Common myeloid progenitor, CD34-positive (primary cell): ENCODE measurements at regions not wholly inside any gene's neighbourhood (a gene's known extent, or its start where the extent isn't known, plus 50 kb on each side); places are given as distances from the start of the nearest gene placed in this dataset.
"Not testable (repeated sequence)": the region's sequence is repeated elsewhere in the genome, so short reads cannot be mapped to it uniquely, and the experiment has no call there.

Experiments
- CTCF ChIA-PET: fragments of 350-600 bp; sonication (Branson Sonifier 250); formaldehyde crosslinking; loops from one replicate; lab custom pipeline; 2021; ENCODE audit warnings: antibody characterized with exemption; lab: Charles Lee
- POLR2A ChIA-PET: fragments of 350-600 bp; sonication (Branson Sonifier 250); formaldehyde crosslinking; loops from one replicate; lab custom pipeline; 2021; ENCODE audit warnings: antibody characterized with exemption; lab: Charles Lee
- DNase-seq, 3 donors: peaks; one replicate each; pipeline versions ENCODE4 v3.0.0 to v3.0.0-alpha.2; 2013
- H3K27ac ChIP-seq, 2 experiments: 1 replicate in 1 of 2; 2 replicates in 1 of 2; pipeline ENCODE4 v1.7.0; 2013; ENCODE audit warnings: inconsistent platforms in 2 of 2, low read length in 2 of 2, mild to moderate bottlenecking in 2 of 2, low read depth in 1 of 2, moderate library complexity in 1 of 2; ENCODE audit not compliant: severe bottlenecking in 2 of 2, insufficient read depth in 1 of 2, poor library complexity in 1 of 2
- H3K27me3 ChIP-seq, 5 experiments: replicated peaks in 2 of 5; 1 replicate in 3 of 5; 2 replicates in 2 of 5; pipeline versions ENCODE4 v1.6.1 to v1.7.0; 2013; ENCODE audit warnings: low read length in 4 of 5, mild to moderate bottlenecking in 2 of 5, moderate library complexity in 2 of 5, inconsistent platforms in 1 of 5; ENCODE audit not compliant: insufficient read depth in 5 of 5, control insufficient read depth in 4 of 5
- H3K36me3 ChIP-seq, 4 experiments: 1 replicate in 2 of 4; 2 replicates in 2 of 4; pipeline versions ENCODE4 v1.6.1 to v1.7.0; 2013; ENCODE audit warnings: low read length in 3 of 4, control low read depth in 1 of 4, mild to moderate bottlenecking in 1 of 4; ENCODE audit not compliant: control insufficient read depth in 4 of 4, insufficient read depth in 4 of 4
- H3K4me1 ChIP-seq, 4 experiments: 1 replicate in 3 of 4; 2 replicates in 1 of 4; pipeline versions ENCODE4 v1.6.1 to v1.7.1; 2013; ENCODE audit warnings: low read length in 3 of 4, mild to moderate bottlenecking in 3 of 4, control low read depth in 1 of 4, inconsistent platforms in 1 of 4, moderate library complexity in 1 of 4; ENCODE audit not compliant: control insufficient read depth in 4 of 4, insufficient read depth in 4 of 4; ENCODE audit errors: control extremely low read depth in 1 of 4
- H3K4me3 ChIP-seq, 7 experiments: 1 replicate in 4 of 7; 2 replicates in 3 of 7; pipeline versions ENCODE4 v1.5.1 to v1.7.0; 2013; ENCODE audit warnings: mild to moderate bottlenecking in 7 of 7, low read length in 6 of 7, moderate library complexity in 6 of 7, inconsistent platforms in 2 of 7, low read depth in 2 of 7, control low read depth in 1 of 7; ENCODE audit not compliant: insufficient read depth in 4 of 7, control insufficient read depth in 1 of 7; ENCODE audit errors: extremely low read depth in 1 of 7
- H3K9me3 ChIP-seq, 5 experiments: 1 replicate in 4 of 5; 2 replicates in 1 of 5; pipeline versions ENCODE4 v1.6.1 to v1.7.1; 2013; ENCODE audit warnings: low read length in 4 of 5, mild to moderate bottlenecking in 2 of 5, inconsistent platforms in 1 of 5, low read depth in 1 of 5, moderate library complexity in 1 of 5; ENCODE audit not compliant: control insufficient read depth in 4 of 5, insufficient read depth in 2 of 5; ENCODE audit errors: control extremely low read depth in 1 of 5
- WGBS: methylation state at CpG from one replicate; pipeline ENCODE4 v1.1.5; 2013; ENCODE audit not compliant: insufficient coverage; 5-methylcytosine and 5-hydroxymethylcytosine counted together

DNA sequence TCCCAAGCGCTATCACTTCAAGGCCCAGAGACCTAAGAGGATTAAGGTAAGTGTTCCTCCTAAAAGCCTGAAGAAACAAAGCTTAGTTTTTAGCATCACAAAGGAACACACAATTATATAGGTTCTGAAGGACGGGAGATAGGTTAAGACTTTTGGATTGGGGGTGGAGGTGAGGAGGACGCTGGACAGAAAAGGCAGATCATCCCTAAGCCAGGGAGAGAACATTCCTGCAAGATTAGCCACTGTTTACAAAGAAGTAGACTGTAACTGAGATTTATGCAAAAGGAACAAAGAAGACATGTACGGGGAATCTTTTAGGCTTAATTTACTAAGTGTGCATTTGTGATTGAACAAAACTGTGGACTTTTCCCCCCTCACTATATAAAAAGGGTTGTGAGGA is 184.1 kb upstream of the IRX5 start:
- DNase-seq, result no peak
- 100% methylated on average over 1 of the region's 4 CpGs for WGBS
- ChIA-PET CTCF (no interaction called here), POLR2A (no interaction called here)
- H3K27me3 ChIP-seq, result peaks cover 0 to 6% (median 0%) of the 10 kb centered on the region in 5 experiments
- H3K27ac ChIP-seq, result no peak overlapping the region
- H3K9me3 ChIP-seq, result no peaks in the 10 kb centered on the region
- H3K4me1 ChIP-seq, result no peaks in the 10 kb centered on the region
- no peaks in the 10 kb centered on the region for H3K36me3 ChIP-seq
- H3K4me3 ChIP-seq, result no peak overlapping the region

DNA sequence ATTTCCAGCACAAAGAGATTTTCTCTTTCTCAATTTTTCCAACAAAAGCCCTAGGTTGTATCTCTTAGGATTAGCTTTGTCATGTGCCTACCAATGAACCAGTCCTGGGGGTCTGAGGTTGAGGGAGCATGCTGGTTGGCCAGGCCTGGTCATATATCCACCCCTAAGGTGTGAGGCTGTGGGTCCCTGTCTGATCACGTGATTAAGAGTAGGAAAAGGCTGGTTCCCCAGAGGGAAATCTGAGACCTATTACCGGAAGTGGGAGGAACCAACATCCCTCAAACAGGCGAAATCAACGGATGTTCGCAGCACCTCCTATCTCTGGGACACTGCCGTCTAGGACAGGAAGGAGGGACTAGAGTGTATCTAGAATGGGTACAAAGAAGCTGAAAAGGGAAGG is 185.7 kb upstream of the IRX5 start:
- WGBS, result 95% methylated on average over 3 of the region's 6 CpGs
- H3K4me1 ChIP-seq, result no peaks in the 10 kb centered on the region
- peaks cover 0 to 6% (median 0%) of the 10 kb centered on the region in 5 experiments for H3K27me3 ChIP-seq
- H3K36me3 ChIP-seq, result no peaks in the 10 kb centered on the region
- H3K27ac ChIP-seq, result no peak overlapping the region
- ChIA-PET CTCF (no interaction called here), POLR2A (no interaction called here)
- no peak for DNase-seq
- H3K4me3 ChIP-seq, result no peak overlapping the region
- no peaks in the 10 kb centered on the region for H3K9me3 ChIP-seq

DNA sequence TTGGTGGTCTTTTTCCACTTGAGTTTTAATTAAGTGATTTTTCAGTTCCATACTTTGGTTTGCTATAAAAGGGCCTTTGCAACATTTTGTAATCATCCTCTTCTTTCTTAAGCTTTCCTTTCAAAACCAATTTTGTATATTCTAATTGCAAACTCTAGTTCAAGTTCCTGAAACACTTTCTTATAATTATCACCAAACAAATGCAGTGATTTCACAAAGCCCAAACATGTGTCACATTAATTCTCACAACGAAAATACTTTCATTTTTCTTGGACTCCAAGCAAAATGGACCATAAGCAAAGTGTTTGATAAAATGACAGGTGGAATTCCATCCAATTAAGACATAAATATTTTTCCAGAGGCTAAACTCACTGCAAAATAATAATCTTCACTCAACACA is 188.2 kb upstream of the IRX5 start:
- CTCF ChIA-PET, result no interaction called here
- Histone ChIP-seq H3K4me1 (no peaks in the 10 kb centered on the region), H3K27ac (no peak overlapping the region), H3K36me3 (no peaks in the 10 kb centered on the region), H3K4me3 (no peak overlapping the region), H3K27me3 (peaks cover 0 to 3% (median 0%) of the 10 kb centered on the region in 5 experiments), H3K9me3 (no peaks in the 10 kb centered on the region)
- POLR2A ChIA-PET, result no interaction called here
- DNase-seq, result no peak
- WGBS, result 67% methylated on average over 1 of the region's 1 CpG

DNA sequence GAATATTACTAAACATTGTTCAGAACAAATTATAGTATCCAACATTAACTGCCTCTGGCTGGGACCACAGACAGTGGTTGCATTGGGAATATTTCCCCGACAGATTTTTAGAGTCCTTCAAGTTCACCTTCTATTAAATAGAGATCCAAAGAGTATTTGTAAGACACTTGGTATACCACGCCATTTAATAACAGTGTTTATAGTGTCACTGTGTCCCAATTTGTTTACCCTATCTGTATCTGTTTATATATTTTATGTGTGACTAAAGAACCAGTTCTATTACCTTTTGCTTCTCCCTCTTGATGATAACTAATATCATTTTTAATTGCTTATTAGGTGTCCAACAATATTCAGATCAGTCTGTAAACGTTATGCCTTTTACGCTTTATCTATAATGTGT is 191.3 kb upstream of the IRX5 start:
- no peak for DNase-seq
- H3K36me3 ChIP-seq, result no peaks in the 10 kb centered on the region
- CTCF ChIA-PET, result no interaction called here
- no peak overlapping the region for H3K4me3 ChIP-seq
- no peak overlapping the region for H3K27ac ChIP-seq
- WGBS, result 100% methylated on average over 1 of the region's 4 CpGs
- H3K27me3 ChIP-seq, result no peaks in the 10 kb centered on the region
- H3K9me3 ChIP-seq, result no peaks in the 10 kb centered on the region
- H3K4me1 ChIP-seq, result no peaks in the 10 kb centered on the region
- POLR2A ChIA-PET, result no interaction called here

DNA sequence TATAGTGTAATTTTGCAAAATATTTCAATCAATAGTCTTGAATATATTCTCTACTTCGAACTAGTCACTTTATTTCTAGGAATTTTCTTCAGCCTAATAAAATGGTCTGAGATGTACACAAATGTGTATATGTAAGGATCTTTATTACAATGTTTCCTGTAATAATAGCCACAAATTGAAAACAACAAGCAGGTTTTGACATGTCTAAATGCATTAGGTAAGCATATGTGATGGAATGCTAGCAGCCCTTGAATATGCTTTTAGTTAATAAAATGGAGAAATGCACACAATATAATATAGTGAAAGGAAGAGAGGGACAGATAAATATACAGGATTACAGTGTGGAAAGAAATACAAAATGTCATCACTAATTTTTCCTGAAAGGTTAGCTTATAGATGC is 196.5 kb upstream of the IRX5 start:
- no peak for DNase-seq
- WGBS, result no CpG with 5 or more reads among the region's 1 CpG
- ChIA-PET CTCF (no interaction called here), POLR2A (no interaction called here)
- H3K4me1 ChIP-seq, result no peaks in the 10 kb centered on the region
- no peak overlapping the region for H3K27ac ChIP-seq
- no peak overlapping the region for H3K4me3 ChIP-seq
- H3K9me3 ChIP-seq, result no peaks in the 10 kb centered on the region
- no peaks in the 10 kb centered on the region for H3K36me3 ChIP-seq
- no peaks in the 10 kb centered on the region for H3K27me3 ChIP-seq

DNA sequence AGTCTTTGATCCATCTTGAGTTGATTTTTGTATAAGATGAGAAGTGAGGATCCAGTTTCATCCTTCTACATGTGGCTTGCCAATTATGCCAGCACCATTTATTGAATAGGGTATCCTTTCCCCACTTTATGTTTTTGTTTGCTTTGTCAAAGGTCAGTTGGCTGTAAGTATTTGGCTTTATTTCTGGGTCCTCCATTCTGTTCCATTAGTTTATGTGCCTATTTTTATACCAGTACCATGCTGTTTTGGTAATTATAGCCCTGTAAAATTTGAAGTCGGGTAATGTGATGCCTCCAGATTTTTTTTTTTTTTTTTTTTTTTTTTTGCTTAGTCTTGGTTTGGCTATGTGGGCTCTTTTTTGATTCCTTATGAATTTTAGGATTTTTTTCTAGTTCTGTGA is 203.0 kb upstream of the IRX5 start:
- 100% methylated on average over 1 of the region's 1 CpG for WGBS
- H3K27me3 ChIP-seq, H3K4me3 ChIP-seq, H3K4me1 ChIP-seq, H3K36me3 ChIP-seq, H3K9me3 ChIP-seq, DNase-seq, CTCF ChIA-PET, H3K27ac ChIP-seq, POLR2A ChIA-PET: not testable (repeated sequence)

DNA sequence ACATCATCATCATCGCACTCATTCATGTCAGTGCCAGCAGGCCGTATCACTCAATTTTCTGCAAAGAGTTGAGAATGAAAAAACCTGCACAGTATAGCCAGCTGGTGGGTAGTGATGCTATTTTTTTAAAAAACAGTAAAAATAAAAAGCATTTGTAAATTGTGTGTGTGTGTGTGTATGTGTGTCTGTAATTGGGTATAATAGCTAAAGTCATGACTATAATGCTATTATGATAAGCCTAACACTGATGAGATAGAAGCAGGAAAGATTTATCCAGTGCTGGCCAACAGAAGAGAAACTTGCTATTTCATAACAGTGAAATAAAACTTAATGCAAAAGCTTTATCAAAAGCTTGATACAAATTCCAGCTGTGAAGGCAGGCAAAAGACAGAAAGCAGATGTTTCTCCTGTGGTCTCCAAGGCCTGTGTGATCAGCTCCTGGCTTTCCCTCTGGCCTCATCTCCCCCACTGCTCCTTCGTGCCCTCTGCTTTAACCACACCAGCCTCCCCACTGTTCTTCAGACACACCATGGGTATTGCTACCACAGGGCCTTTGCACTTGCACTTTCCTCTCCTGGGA is 206.2 kb upstream of the IRX5 start:
- ChIA-PET POLR2A (no interaction called here), CTCF (interaction anchor here (1.0 kb wide), 2 partner anchors 8 to 15 kb away, joined by 3 read pairs; no protein-coding TSS in a partner anchor)
- no peak overlapping the region for H3K4me3 ChIP-seq
- no peak overlapping the region for H3K27ac ChIP-seq
- WGBS, result 88% methylated on average over 1 of the region's 3 CpGs
- DNase-seq, result no peak
- H3K36me3 ChIP-seq, result no peaks in the 10 kb centered on the region
- H3K9me3 ChIP-seq, result no peaks in the 10 kb centered on the region
- H3K27me3 ChIP-seq, result peaks cover 0 to 4% (median 0%) of the 10 kb centered on the region in 5 experiments
- no peaks in the 10 kb centered on the region for H3K4me1 ChIP-seq
